OCI-LY1 (cell line): ENCODE measurements at regions not wholly inside any gene's neighbourhood (a gene's known extent, or its start where the extent isn't known, plus 50 kb on each side); places are given as distances from the start of the nearest gene placed in this dataset.

Source experiments
- H2AFZ ChIP-seq: fragments of 200-600 bp; sonication (generic), shearing (Covaris generic); 2 replicates; pipeline ENCODE4 v1.6.0; 2014; ENCODE audit warnings: antibody characterized with exemption, mild to moderate bottlenecking, low read length
- H3F3A ChIP-seq: fragments of 200-600 bp; sonication (generic), shearing (Covaris generic); 2 replicates; pipeline ENCODE4 v1.6.0; 2014; ENCODE audit warnings: mild to moderate bottlenecking, antibody characterized with exemption, low read length, moderate library complexity; ENCODE audit not compliant: insufficient read depth
- H3K27ac ChIP-seq: fragments of 200-600 bp; sonication (generic); 2 replicates; pipeline ENCODE4 v1.5.1; 2014; ENCODE audit warnings: low read length, mixed run types, mild to moderate bottlenecking, low read depth; ENCODE audit not compliant: poor library complexity, severe bottlenecking
- H3K27me3 ChIP-seq: fragments of 200-600 bp; sonication (generic); 2 replicates; pipeline ENCODE4 v1.6.0; 2014; ENCODE audit warnings: antibody characterized with exemption, mild to moderate bottlenecking, low read length, moderate library complexity; ENCODE audit not compliant: insufficient read depth
- H3K36me3 ChIP-seq: fragments of 200-600 bp; sonication (generic); 2 replicates; pipeline ENCODE4 v1.6.1; 2014; ENCODE audit warnings: mild to moderate bottlenecking, antibody characterized with exemption, low read length, moderate library complexity, mixed read lengths; ENCODE audit not compliant: insufficient read depth
- H3K4me1 ChIP-seq: fragments of 200-600 bp; sonication (generic); 2 replicates; pipeline ENCODE4 v1.5.1; 2014; ENCODE audit warnings: mild to moderate bottlenecking, low read length, moderate library complexity; ENCODE audit not compliant: insufficient read depth, severe bottlenecking
- H3K4me2 ChIP-seq: fragments of 200-600 bp; sonication (generic), shearing (Covaris generic); 2 replicates; pipeline ENCODE4 v1.6.1; 2014; ENCODE audit warnings: low read length
- H3K4me3 ChIP-seq: fragments of 200-600 bp; sonication (generic); 2 replicates; pipeline ENCODE4 v1.5.1; 2014; ENCODE audit warnings: low read length, low read depth, mild to moderate bottlenecking, mixed read lengths; ENCODE audit not compliant: poor library complexity, severe bottlenecking
- H3K79me2 ChIP-seq: fragments of 200-600 bp; shearing (Covaris generic); 2 replicates; pipeline ENCODE4 v1.6.1; 2016; ENCODE audit warnings: mixed run types, low read length, mixed read lengths; ENCODE audit not compliant: insufficient read depth
- H3K9ac ChIP-seq: fragments of 200-600 bp; sonication (generic), shearing (Covaris generic); 2 replicates; pipeline ENCODE4 v1.6.1; 2014; ENCODE audit warnings: mild to moderate bottlenecking, low read length, mixed read lengths
- H3K9me2 ChIP-seq: fragments of 200-600 bp; sonication (generic), shearing (Covaris generic); 2 replicates; pipeline ENCODE4 v1.6.1; 2014; ENCODE audit warnings: low read depth, mild to moderate bottlenecking, low read length, mixed read lengths
- H3K9me3 ChIP-seq: fragments of 200-600 bp; shearing (Covaris generic); 2 replicates; pipeline ENCODE4 v1.6.1; 2014; ENCODE audit warnings: low read length, mixed read lengths
- H4K20me1 ChIP-seq: fragments of 200-600 bp; sonication (generic), shearing (Covaris generic); 2 replicates; pipeline ENCODE4 v1.6.0; 2016; ENCODE audit warnings: mild to moderate bottlenecking, low read length; ENCODE audit not compliant: insufficient read depth
- CTCF ChIP-seq: fragments of 200-600 bp; sonication (generic), shearing (Covaris generic); IDR thresholded peaks from 2 replicates; pipeline ENCODE4 v1.5.1; 2017; ENCODE audit warnings: mild to moderate bottlenecking, antibody characterized with exemption, low read length, moderate library complexity, mixed read lengths
- EZH2 ChIP-seq: fragments of 200-600 bp; sonication (generic), shearing (Covaris generic); IDR thresholded peaks from 2 replicates; pipeline ENCODE4 v1.8.0; 2017; ENCODE audit warnings: borderline replicate concordance, mixed run types, mild to moderate bottlenecking, antibody characterized with exemption, low read length, moderate library complexity, mixed read lengths

GRCh38 chr14:97850466-97850865 lies 1053.3 kb downstream of the VRK1 start:
- H3K36me3 ChIP-seq = no peaks in the 10 kb centered on the region
- H2AFZ ChIP-seq = no peak overlapping the region
- no peaks in the 10 kb centered on the region for H3F3A ChIP-seq
- no peak overlapping the region for H3K27ac ChIP-seq
- H3K4me1 ChIP-seq = no peaks in the 10 kb centered on the region
- H4K20me1 ChIP-seq = no peaks in the 10 kb centered on the region
- no peaks in the 10 kb centered on the region for H3K9me3 ChIP-seq
- H3K4me3 ChIP-seq = no peak overlapping the region
- no peaks in the 10 kb centered on the region for H3K9me2 ChIP-seq
- no peaks in the 10 kb centered on the region for H3K79me2 ChIP-seq
- H3K27me3 ChIP-seq = no peaks in the 10 kb centered on the region; the same call in 1 of the 2 replicates
- TF ChIP-seq CTCF = no peak
- TF ChIP-seq EZH2 = no peak
- H3K4me2 ChIP-seq = no peak overlapping the region
- H3K9ac ChIP-seq = no peak overlapping the region

GRCh38 chr14:97850886-97851285 lies 1053.7 kb downstream of the VRK1 start:
- Histone ChIP-seq H3K27me3 (no peaks in the 10 kb centered on the region; the same call in 1 of the 2 replicates), H3K4me1 (no peaks in the 10 kb centered on the region), H3K79me2 (no peaks in the 10 kb centered on the region), H3K9me2 (no peaks in the 10 kb centered on the region), H3K27ac (no peak overlapping the region), H3K9ac (no peak overlapping the region), H3F3A (no peaks in the 10 kb centered on the region), H3K4me3 (no peak overlapping the region), H3K9me3 (no peaks in the 10 kb centered on the region), H3K36me3 (no peaks in the 10 kb centered on the region), H3K4me2 (no peak overlapping the region), H4K20me1 (no peaks in the 10 kb centered on the region), H2AFZ (no peak overlapping the region)
- no peak for TF ChIP-seq EZH2
- no peak for TF ChIP-seq CTCF

GRCh38 chr14:97851428-97851995 lies 1054.3 kb downstream of the VRK1 start:
- Histone ChIP-seq H3K9ac (no peak overlapping the region), H3K27me3 (no peaks in the 10 kb centered on the region), H2AFZ (no peak overlapping the region), H3K9me2 (no peaks in the 10 kb centered on the region), H3F3A (no peaks in the 10 kb centered on the region), H4K20me1 (no peaks in the 10 kb centered on the region), H3K36me3 (no peaks in the 10 kb centered on the region), H3K4me2 (no peak overlapping the region), H3K4me3 (no peak overlapping the region), H3K79me2 (no peaks in the 10 kb centered on the region), H3K9me3 (no peaks in the 10 kb centered on the region), H3K27ac (no peak overlapping the region), H3K4me1 (no peaks in the 10 kb centered on the region)
- TF ChIP-seq EZH2 (no peak), CTCF (no peak)
